ENCODE measurements at regions not wholly inside any gene's neighbourhood (a gene's known extent, or its start where the extent isn't known, plus 50 kb on each side); places are given as distances from the start of the nearest gene placed in this dataset.
"Not testable (repeated sequence)": the region's sequence is repeated elsewhere in the genome, so short reads cannot be mapped to it uniquely, and the experiment has no call there.

- DNase-seq: no peak
Observed at GRCh38 chr2:175755169-175755568, 246.9 kb downstream of the LNPK start.

- DNase-seq: no peak
Observed at GRCh38 chr2:175750195-175750594, 251.9 kb downstream of the LNPK start.

- no peak for DNase-seq
Observed at GRCh38 chr2:175745911-175746310, 256.2 kb downstream of the LNPK start.

- no peak for DNase-seq
Observed at GRCh38 chr2:175744000-175744399, 258.1 kb downstream of the LNPK start.

GRCh38 chr2:175743011-175743410, 259.1 kb downstream of the LNPK start:
- no peak for DNase-seq

GRCh38 chr2:175742367-175742766, 259.7 kb downstream of the LNPK start:
- no peak for DNase-seq

- no peak for DNase-seq
Observed at GRCh38 chr2:175741164-175741563, 260.9 kb downstream of the LNPK start.

GRCh38 chr2:175737722-175738361, 264.2 kb downstream of the LNPK start:
- DNase-seq: no peak

GRCh38 chr2:175734686-175735085, 267.4 kb downstream of the LNPK start:
- no peak for DNase-seq

- no peak for DNase-seq
Observed at GRCh38 chr2:175732531-175732930, 269.5 kb downstream of the LNPK start.

- DNase-seq: no peak
Observed at GRCh38 chr2:175730050-175730449, 272.0 kb downstream of the LNPK start.

- DNase-seq: no peak
Observed at GRCh38 chr2:175729049-175729706, 272.9 kb downstream of the LNPK start.

GRCh38 chr2:175728032-175728431, 274.0 kb downstream of the LNPK start:
- DNase-seq: no peak

GRCh38 chr2:175726223-175726622, 275.8 kb downstream of the LNPK start:
- no peak for DNase-seq

GRCh38 chr2:175709248-175709647, 292.8 kb downstream of the LNPK start:
- no peak for DNase-seq

- DNase-seq: no peak
Observed at GRCh38 chr2:175707322-175707721, 294.7 kb downstream of the LNPK start.

- DNase-seq: not testable (repeated sequence)
Observed at GRCh38 chr2:175704568-175704967, 297.5 kb downstream of the LNPK start.

GRCh38 chr2:175698061-175698460, 304.0 kb downstream of the LNPK start:
- no peak for DNase-seq

GRCh38 chr2:175690113-175690837, 311.8 kb downstream of the LNPK start:
- DNase-seq: peak; percentile 25 to 74

- DNase-seq: no peak
Observed at GRCh38 chr2:175688243-175688642, 313.8 kb downstream of the LNPK start.

GRCh38 chr2:175687465-175687864, 314.6 kb downstream of the LNPK start:
- no peak for DNase-seq

- no peak for DNase-seq
Observed at GRCh38 chr2:175686002-175686401, 316.1 kb downstream of the LNPK start.

GRCh38 chr2:175684466-175684865, 317.6 kb downstream of the LNPK start:
- DNase-seq: no peak

GRCh38 chr2:175679728-175680127, 322.3 kb downstream of the LNPK start:
- DNase-seq: no peak

Measured in inflammatory macrophage treated with lipopolysaccharide for 1 hour (primary cell).